Activated T-cell treated with anti-CD3 and anti-CD28 coated beads, Interleukin-2, amount 50 U/mL, for 1 hour (primary cell): ENCODE measurements at regions not wholly inside any gene's neighbourhood (a gene's known extent, or its start where the extent isn't known, plus 50 kb on each side); places are given as distances from the start of the nearest gene placed in this dataset.

Source experiments
- DNase-seq: peaks from one replicate; pipeline ENCODE4 v3.0.0-alpha.2; 2020

DNA sequence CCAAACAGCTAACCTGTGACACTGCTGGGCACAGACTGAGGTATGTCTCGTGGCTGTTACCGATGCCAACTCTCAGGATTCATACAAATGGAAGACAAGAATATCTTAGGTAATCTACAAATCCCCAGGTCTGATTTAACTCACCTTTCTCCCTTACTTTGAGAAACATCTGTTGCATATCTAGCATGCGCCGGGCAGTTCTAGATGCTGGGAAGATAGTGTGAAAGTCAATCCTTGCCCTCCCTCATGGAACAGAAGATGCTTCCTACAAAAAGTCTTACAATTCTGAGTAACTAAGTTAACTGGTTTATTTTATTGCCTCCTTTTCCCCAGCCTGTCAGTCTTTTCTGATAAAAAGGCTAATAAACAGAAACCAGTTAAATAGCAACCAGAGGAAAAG is 212.2 kb upstream of the FAT1 start:
- no peak for DNase-seq

- DNase-seq, result no peak
Observed at GRCh38 chr4:186936496-186937375, 213.1 kb upstream of the FAT1 start.

GRCh38 chr4:186939226-186939625 is 215.6 kb upstream of the FAT1 start:
- no peak for DNase-seq

DNA sequence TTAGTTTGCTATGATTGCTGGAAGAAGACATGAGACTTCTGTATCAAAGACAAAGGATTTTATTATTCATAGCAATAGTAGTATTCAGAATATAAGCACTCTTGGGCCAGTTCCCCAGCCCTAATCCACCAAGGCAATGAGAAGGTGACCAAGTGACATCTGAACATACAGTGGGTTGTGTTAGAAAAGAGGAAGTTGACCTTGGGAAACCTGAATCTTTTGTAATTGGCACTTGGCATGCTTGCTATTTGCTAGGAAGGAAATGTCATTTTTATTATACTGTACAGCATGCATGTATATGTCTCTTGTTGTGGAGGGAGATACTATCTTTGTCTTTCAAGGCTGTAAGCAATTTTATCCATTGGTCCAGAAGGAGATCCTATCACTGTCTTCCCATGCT is 216.1 kb upstream of the FAT1 start:
- no peak for DNase-seq

DNA sequence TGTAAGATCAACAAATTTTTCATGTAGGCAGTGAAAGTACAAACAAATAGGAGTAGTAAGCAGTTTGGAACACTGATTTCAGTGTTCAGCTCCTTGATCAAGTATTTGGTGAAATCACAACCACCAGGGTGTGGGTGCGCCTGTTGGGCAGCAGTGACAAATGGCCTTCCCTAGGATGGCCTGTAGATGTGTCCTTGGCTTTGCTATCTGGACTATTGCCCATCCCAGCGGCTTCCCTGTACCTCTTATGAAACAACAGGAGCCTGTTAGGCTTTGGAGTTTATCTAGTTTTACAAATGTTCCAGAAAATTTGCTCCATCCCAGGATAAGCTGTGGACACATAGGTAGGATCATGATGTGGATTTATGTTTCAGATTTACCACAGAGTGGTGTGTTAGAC is 216.8 kb upstream of the FAT1 start:
- no peak for DNase-seq

- DNase-seq, result no peak
Observed at GRCh38 chr4:186942758-186943377, 219.2 kb upstream of the FAT1 start.

- DNase-seq, result no peak
Observed at GRCh38 chr4:186943411-186943810, 219.8 kb upstream of the FAT1 start.

DNA sequence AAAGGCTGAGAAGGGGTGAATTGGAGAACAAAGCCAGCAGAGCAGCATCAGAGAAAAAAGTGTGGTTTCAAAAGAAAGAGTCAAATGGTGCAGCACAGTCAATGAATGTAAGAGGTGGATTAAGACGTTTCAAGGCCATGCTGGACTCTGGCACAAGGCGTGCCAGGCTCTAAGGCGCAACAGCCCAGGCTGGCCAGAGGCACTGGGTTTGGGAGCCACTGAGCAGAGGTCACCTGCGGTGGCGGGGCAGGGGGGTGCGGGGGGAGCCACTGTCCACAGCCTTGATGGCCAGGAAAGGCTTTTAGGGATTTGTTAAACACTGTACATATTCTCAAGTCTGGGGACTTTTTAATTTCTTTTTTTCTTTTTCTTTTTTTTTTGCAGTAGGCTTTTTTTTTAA is 222.5 kb upstream of the FAT1 start:
- no peak for DNase-seq

- DNase-seq, result no peak
Observed at GRCh38 chr4:186946682-186947294, 223.1 kb upstream of the FAT1 start.

GRCh38 chr4:186948361-186949242 is 224.9 kb upstream of the FAT1 start:
- DNase-seq, result no peak

GRCh38 chr4:186949847-186950246 is 226.2 kb upstream of the FAT1 start:
- DNase-seq, result no peak

- DNase-seq, result no peak
Observed at GRCh38 chr4:186952709-186953108, 229.1 kb upstream of the FAT1 start.

DNA sequence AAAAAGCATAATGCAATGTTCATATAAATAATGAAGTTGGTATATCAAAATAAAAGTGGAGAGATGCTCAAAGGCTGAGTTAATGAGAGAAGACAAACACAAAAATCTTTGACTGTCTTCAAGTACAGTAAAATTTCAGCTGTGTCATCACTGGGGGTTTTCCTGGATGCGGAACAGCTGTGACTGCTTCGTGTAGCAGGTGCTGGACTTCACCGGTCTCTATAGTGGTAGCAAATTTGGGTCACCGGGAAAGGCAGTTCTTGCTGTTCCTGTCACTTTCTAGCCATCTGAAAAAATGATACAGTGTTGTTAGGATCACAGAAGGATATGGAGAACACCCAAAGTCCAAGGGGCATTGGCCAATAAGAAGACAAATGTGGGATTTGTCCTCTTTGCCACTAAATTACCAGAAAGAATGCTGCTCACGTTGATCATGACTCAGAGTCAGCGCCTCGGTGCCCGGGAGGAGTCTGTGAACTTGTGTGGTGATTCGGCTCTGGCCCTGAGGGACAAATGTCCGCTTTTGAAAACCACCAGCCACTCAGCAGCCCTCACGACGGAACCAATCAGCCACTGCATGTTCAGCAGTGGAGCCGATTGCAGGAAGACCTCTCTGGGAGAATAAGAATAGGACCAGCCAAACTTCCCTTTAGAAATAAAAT is 230.1 kb upstream of the FAT1 start:
- DNase-seq, result no peak

GRCh38 chr4:186954509-186954908 is 230.9 kb upstream of the FAT1 start:
- DNase-seq, result no peak

DNA sequence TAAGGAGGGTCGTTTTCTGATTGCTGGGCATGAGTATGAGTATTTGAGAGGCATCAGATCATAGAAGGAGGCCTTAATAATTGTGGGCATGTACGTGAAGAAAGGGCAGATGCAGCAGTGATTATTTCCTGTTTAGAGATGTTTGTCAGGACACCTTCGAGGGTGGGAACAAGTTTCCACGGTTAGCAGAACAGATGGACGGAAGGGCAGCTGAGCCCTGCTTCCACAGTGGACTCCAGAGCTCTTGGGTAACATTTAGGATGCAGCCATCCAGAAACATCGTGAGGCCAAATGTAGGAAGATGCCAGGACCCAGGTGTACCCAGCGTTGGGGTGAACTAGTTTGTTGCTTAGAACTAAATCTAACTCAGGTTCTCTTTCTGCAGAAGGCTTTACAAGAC is 231.3 kb upstream of the FAT1 start:
- no peak for DNase-seq

DNA sequence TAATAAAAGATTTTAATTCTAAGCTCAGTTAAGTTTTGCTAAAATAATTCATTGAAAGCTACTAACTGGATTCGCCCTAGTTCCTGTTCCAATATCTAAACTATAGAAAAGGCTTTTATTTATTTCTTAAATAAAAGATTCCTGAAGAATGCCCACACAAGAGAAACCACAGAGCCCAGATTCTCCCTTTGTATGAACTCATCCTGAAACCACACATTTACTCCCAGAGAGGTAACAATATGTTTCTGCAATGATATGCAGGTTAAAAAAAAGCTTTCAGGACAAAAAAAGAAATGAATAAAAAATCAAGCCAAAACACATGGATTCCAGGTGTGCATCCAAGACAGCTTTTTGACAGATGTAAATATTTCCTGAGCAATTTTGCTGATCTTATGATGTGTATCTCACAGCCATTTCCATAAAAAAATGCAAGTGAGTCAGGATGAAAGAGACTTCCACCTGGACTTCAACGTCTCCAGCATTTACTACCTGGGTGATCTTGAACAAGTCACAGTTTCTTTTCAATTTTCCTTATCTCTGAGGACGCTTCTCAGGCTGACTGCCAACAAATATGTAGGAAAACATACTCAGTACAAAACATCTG is 234.4 kb upstream of the FAT1 start:
- DNase-seq, result no peak

GRCh38 chr4:186958726-186959350 is 235.2 kb upstream of the FAT1 start:
- DNase-seq, result no peak

- DNase-seq, result no peak
Observed at GRCh38 chr4:186979961-186980745, 256.5 kb upstream of the FAT1 start.

DNA sequence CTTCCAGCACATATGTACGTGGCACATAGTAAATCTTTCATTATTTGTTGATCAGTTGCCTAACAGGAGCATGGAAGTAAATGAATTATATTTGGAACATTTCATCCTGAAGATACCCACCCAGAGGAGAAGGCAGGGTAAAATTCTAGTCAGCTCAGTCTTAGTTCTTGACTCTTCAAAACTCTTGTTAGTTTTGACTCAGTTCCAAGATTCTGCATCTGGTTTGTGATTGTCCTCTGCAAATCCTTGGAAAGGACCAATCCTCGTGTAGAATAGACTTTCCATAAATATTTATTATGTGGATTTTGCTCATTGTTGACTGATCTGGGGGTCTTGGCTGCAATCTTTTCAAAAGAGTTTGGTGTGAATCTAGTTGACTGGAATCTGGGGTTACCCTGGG is 257.5 kb upstream of the FAT1 start:
- DNase-seq, result no peak

GRCh38 chr4:186982160-186982559 is 258.5 kb upstream of the FAT1 start:
- no peak for DNase-seq
